Omental fat pad (tissue), 3 donors: ENCODE measurements at regions not wholly inside any gene's neighbourhood (a gene's known extent, or its start where the extent isn't known, plus 50 kb on each side); places are given as distances from the start of the nearest gene placed in this dataset.

Experiments
- ATAC-seq: fragments of 150-250 bp; one replicate; pipeline ENCODE4 v1.9.1; 2016; ENCODE audit warnings: mild to moderate bottlenecking, moderate library complexity; ENCODE audit not compliant: low FRiP score
- DNase-seq: peaks from one replicate; pipeline ENCODE4 v3.0.0-alpha.2; 2019; ENCODE audit warnings: low spot score
- TF ChIP-seq, protein P1 (sequence below), 3 donors: fragments of 450-650 bp; IDR thresholded peaks; one replicate each; pipeline ENCODE4 v1.5.1; 2016 to 2017; ENCODE audit warnings: antibody characterized with exemption in 3 of 3, mild to moderate bottlenecking in 3 of 3, moderate library complexity in 2 of 3

DNA sequence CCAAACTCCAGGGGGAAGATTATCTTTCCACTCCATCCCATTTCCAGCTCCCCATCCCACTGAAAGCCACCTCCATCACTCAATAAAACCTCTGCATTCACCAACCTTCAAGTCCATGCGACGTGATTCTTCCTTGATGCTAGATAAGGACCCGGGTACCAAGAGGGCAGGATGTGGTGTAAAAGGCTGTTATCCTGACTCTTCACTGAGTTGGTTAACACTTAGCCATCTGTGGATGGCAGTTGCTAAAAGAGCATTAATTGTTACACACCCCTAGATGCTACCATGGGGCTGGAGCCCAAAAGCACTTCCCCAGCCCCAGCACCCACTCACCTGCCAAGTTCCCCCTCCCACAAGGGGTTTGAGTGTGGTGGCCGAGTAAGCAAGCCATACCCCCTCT lies 53.4 kb upstream of the DPP10 start:
- no peak for DNase-seq
- no peak for ATAC-seq
- TF ChIP-seq, protein P1, sequence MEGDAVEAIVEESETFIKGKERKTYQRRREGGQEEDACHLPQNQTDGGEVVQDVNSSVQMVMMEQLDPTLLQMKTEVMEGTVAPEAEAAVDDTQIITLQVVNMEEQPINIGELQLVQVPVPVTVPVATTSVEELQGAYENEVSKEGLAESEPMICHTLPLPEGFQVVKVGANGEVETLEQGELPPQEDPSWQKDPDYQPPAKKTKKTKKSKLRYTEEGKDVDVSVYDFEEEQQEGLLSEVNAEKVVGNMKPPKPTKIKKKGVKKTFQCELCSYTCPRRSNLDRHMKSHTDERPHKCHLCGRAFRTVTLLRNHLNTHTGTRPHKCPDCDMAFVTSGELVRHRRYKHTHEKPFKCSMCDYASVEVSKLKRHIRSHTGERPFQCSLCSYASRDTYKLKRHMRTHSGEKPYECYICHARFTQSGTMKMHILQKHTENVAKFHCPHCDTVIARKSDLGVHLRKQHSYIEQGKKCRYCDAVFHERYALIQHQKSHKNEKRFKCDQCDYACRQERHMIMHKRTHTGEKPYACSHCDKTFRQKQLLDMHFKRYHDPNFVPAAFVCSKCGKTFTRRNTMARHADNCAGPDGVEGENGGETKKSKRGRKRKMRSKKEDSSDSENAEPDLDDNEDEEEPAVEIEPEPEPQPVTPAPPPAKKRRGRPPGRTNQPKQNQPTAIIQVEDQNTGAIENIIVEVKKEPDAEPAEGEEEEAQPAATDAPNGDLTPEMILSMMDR (IDR thresholded peaks at IDR 0.05), result no peak
